LNCaP clone FGC (cell line): ENCODE measurements at regions not wholly inside any gene's neighbourhood (a gene's known extent, or its start where the extent isn't known, plus 50 kb on each side); places are given as distances from the start of the nearest gene placed in this dataset.

Source experiments
- DNase-seq: peaks from one replicate; pipeline ENCODE4 v3.0.0-alpha.2; 2011; ENCODE audit warnings: low read depth
- H3K4me3 ChIP-seq: 2 replicates; pipeline ENCODE4 v1.5.1; 2011; ENCODE audit warnings: mild to moderate bottlenecking, low read depth, low read length, control low read depth
- CTCF ChIP-seq: IDR thresholded peaks from 2 replicates; pipeline ENCODE4 v1.5.1; 2012; ENCODE audit warnings: mild to moderate bottlenecking; ENCODE audit not compliant: control insufficient read depth, insufficient read depth; ENCODE audit errors: extremely low read depth

- no peak overlapping the region for H3K4me3 ChIP-seq
- DNase-seq, result no peak
- no peak for TF ChIP-seq CTCF
Measured at GRCh38 chr6:145060714-145061113, 674.6 kb downstream of the EPM2A start.

GRCh38 chr6:145063091-145063490 lies 672.2 kb downstream of the EPM2A start:
- no peak for DNase-seq
- no peak for TF ChIP-seq CTCF
- no peak overlapping the region for H3K4me3 ChIP-seq

- no peak for TF ChIP-seq CTCF
- no peak for DNase-seq
- no peak overlapping the region for H3K4me3 ChIP-seq
Measured at GRCh38 chr6:145067430-145067829, 667.9 kb downstream of the EPM2A start.

- no peak overlapping the region for H3K4me3 ChIP-seq
- no peak for DNase-seq
- no peak for TF ChIP-seq CTCF
Measured at GRCh38 chr6:145068577-145068976, 666.7 kb downstream of the EPM2A start.

- H3K4me3 ChIP-seq, result no peak overlapping the region
- no peak for TF ChIP-seq CTCF
- no peak for DNase-seq
Measured at GRCh38 chr6:145069966-145070365, 665.4 kb downstream of the EPM2A start.

GRCh38 chr6:145070791-145071190 lies 664.5 kb downstream of the EPM2A start:
- H3K4me3 ChIP-seq, result no peak overlapping the region
- no peak for DNase-seq
- TF ChIP-seq CTCF, result no peak

- H3K4me3 ChIP-seq, result no peak overlapping the region
- no peak for DNase-seq
- TF ChIP-seq CTCF, result no peak
Measured at GRCh38 chr6:145071836-145072235, 663.5 kb downstream of the EPM2A start.
